GM10248 (cell line): ENCODE measurements at regions not wholly inside any gene's neighbourhood (a gene's known extent, or its start where the extent isn't known, plus 50 kb on each side); places are given as distances from the start of the nearest gene placed in this dataset.

ENCODE experiments used
- CTCF ChIA-PET: fragments of 300-600 bp; sonication (Branson Sonifier 250); formaldehyde crosslinking; extraction: SDS; loops from one replicate; lab custom pipeline; 2021; ENCODE audit warnings: antibody characterized with exemption; lab: Yijun Ruan, JAX
- POLR2A ChIA-PET: fragments of 350-650 bp; sonication (Branson Sonifier 250); formaldehyde crosslinking; extraction: SDS; loops from one replicate; lab custom pipeline; 2020; ENCODE audit warnings: antibody characterized with exemption; lab: Yijun Ruan, JAX
- DNase-seq: peaks from one replicate; pipeline ENCODE4 v3.0.0; 2012; ENCODE audit errors: extremely low spot score
- TF ChIP-seq, protein P1 (sequence below): IDR thresholded peaks from 2 replicates; pipeline ENCODE4 v1.5.1; 2012; ENCODE audit warnings: mild to moderate bottlenecking, low read depth; ENCODE audit errors: extremely low read depth, missing control alignments, control extremely low read depth

DNA sequence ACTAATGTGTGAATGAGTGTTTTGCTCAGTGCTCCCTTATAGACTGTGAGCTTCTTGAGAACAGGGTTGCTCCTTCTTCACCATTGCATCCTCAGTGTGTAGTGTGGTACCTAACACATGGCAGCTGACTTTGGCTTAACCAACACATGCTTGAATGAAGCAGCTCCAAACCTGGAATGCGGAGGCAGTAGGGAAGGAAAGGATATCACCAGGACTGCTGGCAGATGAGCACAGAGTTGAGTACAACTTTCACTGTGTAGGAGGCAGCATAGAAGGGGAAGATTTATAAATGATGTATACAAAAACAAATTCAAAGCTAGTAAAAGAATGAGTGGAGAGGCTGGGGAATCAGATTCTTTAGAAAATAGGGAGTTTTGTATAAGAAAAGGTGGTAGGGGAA, 174.3 kb downstream of the SLIT2 start:
- POLR2A ChIA-PET, result no interaction called here
- no peak for DNase-seq

GRCh38 chr4:20428436-20429160, 176.9 kb downstream of the SLIT2 start:
- ChIA-PET CTCF (interaction anchor here (1.0 to 1.9 kb wide), 5 partner anchors 10 to 345 kb away, joined by 3 to 7 read pairs (median 4); no protein-coding TSS in a partner anchor), POLR2A (no interaction called here)
- TF ChIP-seq, protein P1, sequence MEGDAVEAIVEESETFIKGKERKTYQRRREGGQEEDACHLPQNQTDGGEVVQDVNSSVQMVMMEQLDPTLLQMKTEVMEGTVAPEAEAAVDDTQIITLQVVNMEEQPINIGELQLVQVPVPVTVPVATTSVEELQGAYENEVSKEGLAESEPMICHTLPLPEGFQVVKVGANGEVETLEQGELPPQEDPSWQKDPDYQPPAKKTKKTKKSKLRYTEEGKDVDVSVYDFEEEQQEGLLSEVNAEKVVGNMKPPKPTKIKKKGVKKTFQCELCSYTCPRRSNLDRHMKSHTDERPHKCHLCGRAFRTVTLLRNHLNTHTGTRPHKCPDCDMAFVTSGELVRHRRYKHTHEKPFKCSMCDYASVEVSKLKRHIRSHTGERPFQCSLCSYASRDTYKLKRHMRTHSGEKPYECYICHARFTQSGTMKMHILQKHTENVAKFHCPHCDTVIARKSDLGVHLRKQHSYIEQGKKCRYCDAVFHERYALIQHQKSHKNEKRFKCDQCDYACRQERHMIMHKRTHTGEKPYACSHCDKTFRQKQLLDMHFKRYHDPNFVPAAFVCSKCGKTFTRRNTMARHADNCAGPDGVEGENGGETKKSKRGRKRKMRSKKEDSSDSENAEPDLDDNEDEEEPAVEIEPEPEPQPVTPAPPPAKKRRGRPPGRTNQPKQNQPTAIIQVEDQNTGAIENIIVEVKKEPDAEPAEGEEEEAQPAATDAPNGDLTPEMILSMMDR, result peak; percentile 17
- DNase-seq, result no peak

More for the DNA sequence above, 174.3 kb downstream of the SLIT2 start:
- TF ChIP-seq, protein P1, result no peak
- CTCF ChIA-PET, result interaction anchor here (1.1 to 1.6 kb wide), 3 partner anchors 11 to 259 kb away, joined by 3 to 4 read pairs (median 3); no protein-coding TSS in a partner anchor

GRCh38 chr4:20430259-20430941, 178.7 kb downstream of the SLIT2 start:
- POLR2A ChIA-PET, result no interaction called here
- no peak for DNase-seq
- TF ChIP-seq, protein P1, result no peak
- CTCF ChIA-PET, result interaction anchor here (1.1 to 1.9 kb wide), 2 partner anchors 13 kb away, joined by 3 to 7 read pairs; no protein-coding TSS in a partner anchor

- TF ChIP-seq, protein P1, result no peak
- DNase-seq, result no peak
- ChIA-PET POLR2A (no interaction called here), CTCF (interaction anchor here (1.5 kb wide), 1 partner anchor 15 kb away, joined by 5 read pairs; no protein-coding TSS in a partner anchor)
Observed at GRCh38 chr4:20431543-20431951, 179.8 kb downstream of the SLIT2 start.

DNA sequence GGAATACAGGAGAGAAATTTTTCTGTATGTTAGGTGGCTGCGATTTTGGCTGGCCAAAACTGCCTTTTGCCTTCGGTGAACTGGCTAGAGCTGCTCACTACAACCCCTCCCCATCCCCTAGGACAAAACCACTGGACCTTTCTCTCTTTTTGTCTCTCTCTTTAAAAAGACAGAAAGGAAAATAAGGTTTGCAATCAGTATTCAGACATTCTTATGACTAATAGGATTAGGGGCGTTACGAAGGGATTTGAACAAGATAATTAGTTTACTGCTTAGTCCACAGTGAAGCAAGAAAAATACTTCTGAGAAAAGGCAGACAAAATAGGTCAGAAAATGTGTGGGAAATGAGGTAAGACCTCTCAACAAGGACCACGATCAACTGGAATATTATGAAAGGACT, 180.4 kb downstream of the SLIT2 start:
- DNase-seq, result no peak
- CTCF ChIA-PET, result interaction anchor here (1.5 kb wide), 1 partner anchor 16 kb away, joined by 5 read pairs; no protein-coding TSS in a partner anchor
- TF ChIP-seq, protein P1, result no peak
- POLR2A ChIA-PET, result no interaction called here

GRCh38 chr4:20433097-20433705, 181.5 kb downstream of the SLIT2 start:
- CTCF ChIA-PET, result interaction anchor here (1.1 kb wide), 1 partner anchor 11 kb away, joined by 3 read pairs; no protein-coding TSS in a partner anchor
- no peak for DNase-seq
- POLR2A ChIA-PET, result no interaction called here
- TF ChIP-seq, protein P1, result no peak
